Liver (tissue), 8 donors: ENCODE measurements at regions not wholly inside any gene's neighbourhood (a gene's known extent, or its start where the extent isn't known, plus 50 kb on each side); places are given as distances from the start of the nearest gene placed in this dataset.

Experiments
- DNase-seq: peaks from one replicate; pipeline ENCODE4 v3.0.0-alpha.2; 2017; ENCODE audit warnings: low spot score
- H3K27ac ChIP-seq, 2 donors: one replicate each; pipeline ENCODE4 v1.7.0; 2013; ENCODE audit warnings: inconsistent platforms in 2 of 2, low read length in 2 of 2, control low read depth in 1 of 2, low read depth in 1 of 2, mild to moderate bottlenecking in 1 of 2
- H3K27me3 ChIP-seq, 4 donors: one replicate each; pipeline versions ENCODE4 v1.6.1 to v1.7.0; 2013; ENCODE audit warnings: low read length in 3 of 4, inconsistent platforms in 1 of 4, mild to moderate bottlenecking in 1 of 4, moderate library complexity in 1 of 4; ENCODE audit not compliant: control insufficient read depth in 4 of 4, insufficient read depth in 4 of 4
- H3K36me3 ChIP-seq, 4 donors: one replicate each; pipeline versions ENCODE4 v1.6.1 to v1.7.0; 2013; ENCODE audit warnings: low read length in 3 of 4, mild to moderate bottlenecking in 3 of 4, low read depth in 1 of 4, moderate library complexity in 1 of 4; ENCODE audit not compliant: control insufficient read depth in 4 of 4, insufficient read depth in 3 of 4
- H3K4me1 ChIP-seq, 4 donors: one replicate each; pipeline versions ENCODE4 v1.6.1 to v1.7.0; 2013; ENCODE audit warnings: low read length in 3 of 4, mild to moderate bottlenecking in 3 of 4, moderate library complexity in 1 of 4; ENCODE audit not compliant: control insufficient read depth in 4 of 4, insufficient read depth in 4 of 4
- H3K4me3 ChIP-seq, 3 donors: one replicate each; pipeline versions ENCODE4 v1.6.1 to v1.7.0; 2013; ENCODE audit warnings: low read length in 3 of 3, control low read depth in 1 of 3, low read depth in 1 of 3, mild to moderate bottlenecking in 1 of 3
- H3K9ac ChIP-seq, 2 donors: one replicate each; pipeline ENCODE4 v1.7.0; 2013; ENCODE audit warnings: low read length in 2 of 2, mild to moderate bottlenecking in 2 of 2, moderate library complexity in 2 of 2, control low read depth in 1 of 2, low read depth in 1 of 2
- H3K9me3 ChIP-seq, 4 donors: one replicate each; pipeline versions ENCODE4 v1.6.1 to v1.7.0; 2013; ENCODE audit warnings: low read length in 3 of 4; ENCODE audit not compliant: control insufficient read depth in 4 of 4
- EGR1 ChIP-seq, 2 donors: IDR thresholded peaks; 2 replicates each; pipeline ENCODE4 v1.6.1; 2016 to 2018; ENCODE audit warnings: antibody characterized with exemption in 2 of 2, low read depth in 2 of 2
- FOXA1 ChIP-seq: IDR thresholded peaks from 2 replicates; pipeline ENCODE4 v1.6.1; 2016; ENCODE audit warnings: antibody characterized with exemption
- FOXA2 ChIP-seq: IDR thresholded peaks from 2 replicates; pipeline ENCODE4 v1.6.1; 2016; ENCODE audit warnings: antibody characterized with exemption
- GABPA ChIP-seq, 2 donors: IDR thresholded peaks in 1 of 2; conservative IDR thresholded peaks in 1 of 2; 2 replicates each; pipeline ENCODE4 v1.6.1; 2016; ENCODE audit warnings: antibody characterized with exemption in 2 of 2, mild to moderate bottlenecking in 1 of 2, moderate library complexity in 1 of 2
- HNF4A ChIP-seq, 2 donors: conservative IDR thresholded peaks; 2 replicates each; pipeline ENCODE4 v1.6.1; 2016; ENCODE audit warnings: antibody characterized with exemption in 2 of 2, mild to moderate bottlenecking in 2 of 2
- HNF4G ChIP-seq: IDR thresholded peaks from 2 replicates; pipeline ENCODE4 v1.6.1; 2016; ENCODE audit warnings: antibody characterized with exemption
- JUND ChIP-seq, 2 donors: IDR thresholded peaks; 2 replicates each; pipeline ENCODE4 v1.6.1; 2016; ENCODE audit warnings: antibody characterized with exemption in 2 of 2
- NR2F2 ChIP-seq: IDR thresholded peaks from 2 replicates; pipeline ENCODE4 v1.6.1; 2016; ENCODE audit warnings: antibody characterized with exemption
- RAD21 ChIP-seq, 2 donors: IDR thresholded peaks; 2 replicates each; pipeline ENCODE4 v1.6.1; 2016; ENCODE audit warnings: antibody characterized with exemption in 2 of 2, mild to moderate bottlenecking in 2 of 2
- SP1 ChIP-seq: IDR thresholded peaks from 2 replicates; pipeline ENCODE4 v1.6.1; 2018; ENCODE audit warnings: antibody characterized with exemption, mild to moderate bottlenecking
- TAF1 ChIP-seq: conservative IDR thresholded peaks from 2 replicates; pipeline ENCODE4 v1.6.1; 2016; ENCODE audit warnings: antibody characterized with exemption, mild to moderate bottlenecking
- YY1 ChIP-seq: IDR thresholded peaks from 2 replicates; pipeline ENCODE4 v1.6.1; 2016; ENCODE audit warnings: antibody characterized with exemption, mild to moderate bottlenecking
- WGBS: extraction: QIAGEN DNeasy Blood & Tissue Kit; methylation state at CpG from one replicate; pipeline ENCODE4 v1.1.7; 2013; 5-methylcytosine and 5-hydroxymethylcytosine counted together
- TF ChIP-seq, protein P1 (sequence below): fragments of 150-350 bp; IDR thresholded peaks from 2 replicates; pipeline ENCODE4 v1.5.1; 2017; ENCODE audit warnings: improper control_type of control experiment, low read depth, low read length; ENCODE audit not compliant: missing input control
- TF ChIP-seq, protein P2 (sequence below): IDR thresholded peaks from 2 replicates; pipeline ENCODE4 v1.6.1; 2016; ENCODE audit warnings: antibody characterized with exemption
- TF ChIP-seq, protein P3 (sequence below): IDR thresholded peaks from 2 replicates; pipeline ENCODE4 v1.6.1; 2016; ENCODE audit warnings: antibody characterized with exemption
- TF ChIP-seq, protein P4 (sequence below): IDR thresholded peaks from 2 replicates; pipeline ENCODE4 v1.6.1; 2016; ENCODE audit warnings: antibody characterized with exemption, mild to moderate bottlenecking
- TF ChIP-seq, protein P5 (sequence below): IDR thresholded peaks from 2 replicates; pipeline ENCODE4 v1.6.1; 2016; ENCODE audit warnings: antibody characterized with exemption
- donor health status: healthy.
- donor health status: healthy.
- donor health status: healthy.
- donor health status: healthy.
- donor health status: healthy.

DNA sequence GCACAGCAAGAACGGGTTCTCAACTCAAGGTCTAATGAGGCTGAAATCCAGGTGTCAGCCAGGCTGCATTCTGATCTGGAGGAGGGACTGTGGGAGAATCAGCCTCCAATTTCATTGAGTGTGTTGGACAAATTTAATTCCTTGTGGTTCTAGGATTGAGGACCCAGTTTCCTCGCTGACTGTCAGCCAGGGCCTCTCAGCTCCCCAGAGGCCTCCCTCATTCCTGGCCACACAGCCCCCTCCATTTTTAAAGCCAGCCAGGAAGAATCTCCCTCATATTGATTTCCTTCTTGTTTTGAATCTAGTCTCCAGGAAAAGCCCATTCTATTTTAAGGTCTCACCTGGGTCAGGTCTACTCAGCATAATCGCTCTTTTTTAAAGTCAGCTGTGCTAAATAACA is 73.7 kb upstream of the ARMC2 start:
- Histone ChIP-seq H3K9ac (no peak overlapping the region), H3K9me3 (no peaks in the 10 kb centered on the region), H3K27me3 (no peaks in the 10 kb centered on the region), H3K4me3 (no peak overlapping the region), H3K4me1 (peaks cover 0 to 4% (median 0%) of the 10 kb centered on the region in 4 donors), H3K27ac (no peak overlapping the region), H3K36me3 (no peaks in the 10 kb centered on the region)
- TF ChIP-seq, protein P1, sequence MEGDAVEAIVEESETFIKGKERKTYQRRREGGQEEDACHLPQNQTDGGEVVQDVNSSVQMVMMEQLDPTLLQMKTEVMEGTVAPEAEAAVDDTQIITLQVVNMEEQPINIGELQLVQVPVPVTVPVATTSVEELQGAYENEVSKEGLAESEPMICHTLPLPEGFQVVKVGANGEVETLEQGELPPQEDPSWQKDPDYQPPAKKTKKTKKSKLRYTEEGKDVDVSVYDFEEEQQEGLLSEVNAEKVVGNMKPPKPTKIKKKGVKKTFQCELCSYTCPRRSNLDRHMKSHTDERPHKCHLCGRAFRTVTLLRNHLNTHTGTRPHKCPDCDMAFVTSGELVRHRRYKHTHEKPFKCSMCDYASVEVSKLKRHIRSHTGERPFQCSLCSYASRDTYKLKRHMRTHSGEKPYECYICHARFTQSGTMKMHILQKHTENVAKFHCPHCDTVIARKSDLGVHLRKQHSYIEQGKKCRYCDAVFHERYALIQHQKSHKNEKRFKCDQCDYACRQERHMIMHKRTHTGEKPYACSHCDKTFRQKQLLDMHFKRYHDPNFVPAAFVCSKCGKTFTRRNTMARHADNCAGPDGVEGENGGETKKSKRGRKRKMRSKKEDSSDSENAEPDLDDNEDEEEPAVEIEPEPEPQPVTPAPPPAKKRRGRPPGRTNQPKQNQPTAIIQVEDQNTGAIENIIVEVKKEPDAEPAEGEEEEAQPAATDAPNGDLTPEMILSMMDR: no peak
- no peak for TF ChIP-seq HNF4A (conservative IDR thresholded peaks at IDR 0.05)
- TF ChIP-seq, protein P2, sequence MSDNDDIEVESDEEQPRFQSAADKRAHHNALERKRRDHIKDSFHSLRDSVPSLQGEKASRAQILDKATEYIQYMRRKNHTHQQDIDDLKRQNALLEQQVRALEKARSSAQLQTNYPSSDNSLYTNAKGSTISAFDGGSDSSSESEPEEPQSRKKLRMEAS: no peak
- no peak for TF ChIP-seq RAD21 (IDR thresholded peaks at IDR 0.05)
- no peak for TF ChIP-seq FOXA2
- TF ChIP-seq, protein P3, sequence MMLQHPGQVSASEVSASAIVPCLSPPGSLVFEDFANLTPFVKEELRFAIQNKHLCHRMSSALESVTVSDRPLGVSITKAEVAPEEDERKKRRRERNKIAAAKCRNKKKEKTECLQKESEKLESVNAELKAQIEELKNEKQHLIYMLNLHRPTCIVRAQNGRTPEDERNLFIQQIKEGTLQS: no peak
- TF ChIP-seq, protein P4, sequence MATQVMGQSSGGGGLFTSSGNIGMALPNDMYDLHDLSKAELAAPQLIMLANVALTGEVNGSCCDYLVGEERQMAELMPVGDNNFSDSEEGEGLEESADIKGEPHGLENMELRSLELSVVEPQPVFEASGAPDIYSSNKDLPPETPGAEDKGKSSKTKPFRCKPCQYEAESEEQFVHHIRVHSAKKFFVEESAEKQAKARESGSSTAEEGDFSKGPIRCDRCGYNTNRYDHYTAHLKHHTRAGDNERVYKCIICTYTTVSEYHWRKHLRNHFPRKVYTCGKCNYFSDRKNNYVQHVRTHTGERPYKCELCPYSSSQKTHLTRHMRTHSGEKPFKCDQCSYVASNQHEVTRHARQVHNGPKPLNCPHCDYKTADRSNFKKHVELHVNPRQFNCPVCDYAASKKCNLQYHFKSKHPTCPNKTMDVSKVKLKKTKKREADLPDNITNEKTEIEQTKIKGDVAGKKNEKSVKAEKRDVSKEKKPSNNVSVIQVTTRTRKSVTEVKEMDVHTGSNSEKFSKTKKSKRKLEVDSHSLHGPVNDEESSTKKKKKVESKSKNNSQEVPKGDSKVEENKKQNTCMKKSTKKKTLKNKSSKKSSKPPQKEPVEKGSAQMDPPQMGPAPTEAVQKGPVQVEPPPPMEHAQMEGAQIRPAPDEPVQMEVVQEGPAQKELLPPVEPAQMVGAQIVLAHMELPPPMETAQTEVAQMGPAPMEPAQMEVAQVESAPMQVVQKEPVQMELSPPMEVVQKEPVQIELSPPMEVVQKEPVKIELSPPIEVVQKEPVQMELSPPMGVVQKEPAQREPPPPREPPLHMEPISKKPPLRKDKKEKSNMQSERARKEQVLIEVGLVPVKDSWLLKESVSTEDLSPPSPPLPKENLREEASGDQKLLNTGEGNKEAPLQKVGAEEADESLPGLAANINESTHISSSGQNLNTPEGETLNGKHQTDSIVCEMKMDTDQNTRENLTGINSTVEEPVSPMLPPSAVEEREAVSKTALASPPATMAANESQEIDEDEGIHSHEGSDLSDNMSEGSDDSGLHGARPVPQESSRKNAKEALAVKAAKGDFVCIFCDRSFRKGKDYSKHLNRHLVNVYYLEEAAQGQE: no peak
- TF ChIP-seq FOXA1: no peak
- TF ChIP-seq SP1: no peak
- TF ChIP-seq JUND (IDR thresholded peaks at IDR 0.05): no peak
- no peak for TF ChIP-seq EGR1 (IDR thresholded peaks at IDR 0.05; ENCODE audit: low read depth in 2 of 2)
- no peak for TF ChIP-seq GABPA (IDR thresholded peaks at IDR 0.05 in 1 of 2, conservative IDR thresholded peaks at IDR 0.05 in 1 of 2)
- TF ChIP-seq NR2F2: no peak
- TF ChIP-seq, protein P5, sequence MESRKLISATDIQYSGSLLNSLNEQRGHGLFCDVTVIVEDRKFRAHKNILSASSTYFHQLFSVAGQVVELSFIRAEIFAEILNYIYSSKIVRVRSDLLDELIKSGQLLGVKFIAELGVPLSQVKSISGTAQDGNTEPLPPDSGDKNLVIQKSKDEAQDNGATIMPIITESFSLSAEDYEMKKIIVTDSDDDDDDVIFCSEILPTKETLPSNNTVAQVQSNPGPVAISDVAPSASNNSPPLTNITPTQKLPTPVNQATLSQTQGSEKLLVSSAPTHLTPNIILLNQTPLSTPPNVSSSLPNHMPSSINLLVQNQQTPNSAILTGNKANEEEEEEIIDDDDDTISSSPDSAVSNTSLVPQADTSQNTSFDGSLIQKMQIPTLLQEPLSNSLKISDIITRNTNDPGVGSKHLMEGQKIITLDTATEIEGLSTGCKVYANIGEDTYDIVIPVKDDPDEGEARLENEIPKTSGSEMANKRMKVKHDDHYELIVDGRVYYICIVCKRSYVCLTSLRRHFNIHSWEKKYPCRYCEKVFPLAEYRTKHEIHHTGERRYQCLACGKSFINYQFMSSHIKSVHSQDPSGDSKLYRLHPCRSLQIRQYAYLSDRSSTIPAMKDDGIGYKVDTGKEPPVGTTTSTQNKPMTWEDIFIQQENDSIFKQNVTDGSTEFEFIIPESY: no peak
- TF ChIP-seq HNF4G: no peak
- TF ChIP-seq YY1: no peak
- DNase-seq: no peak
- 96% methylated on average over 3 of the region's 3 CpGs for WGBS

DNA sequence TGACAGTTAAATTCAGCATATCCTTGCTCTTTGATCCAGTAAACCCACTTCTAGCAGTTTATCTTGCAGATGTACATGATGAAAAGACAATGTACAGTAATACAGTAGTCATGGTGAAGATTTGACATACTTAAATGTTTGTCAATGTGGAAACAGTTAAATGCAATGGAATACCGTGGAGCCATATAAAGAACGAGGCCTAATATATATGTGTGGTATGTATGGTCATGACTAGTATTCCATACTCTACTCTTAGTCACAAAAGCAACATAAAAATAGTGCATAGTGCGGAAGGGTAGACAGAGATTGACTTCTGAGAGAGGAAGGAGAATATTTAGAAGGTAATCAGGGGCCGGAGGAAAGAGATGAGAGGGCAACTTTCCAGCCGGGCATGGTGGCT is 70.7 kb upstream of the ARMC2 start:
- DNase-seq: no peak
- H3K36me3 ChIP-seq: no peaks in the 10 kb centered on the region
- H3K4me3 ChIP-seq: no peak overlapping the region
- H3K9me3 ChIP-seq: no peaks in the 10 kb centered on the region
- TF ChIP-seq GABPA (IDR thresholded peaks at IDR 0.05 in 1 of 2, conservative IDR thresholded peaks at IDR 0.05 in 1 of 2) (no peak), FOXA2 (no peak), SP1 (no peak), RAD21 (IDR thresholded peaks at IDR 0.05) (no peak), HNF4G (no peak), YY1 (no peak), EGR1 (IDR thresholded peaks at IDR 0.05; ENCODE audit: low read depth in 2 of 2) (no peak), JUND (IDR thresholded peaks at IDR 0.05) (no peak), TAF1 (no peak), NR2F2 (no peak)
- TF ChIP-seq, protein P5: no peak
- TF ChIP-seq, protein P2: no peak
- TF ChIP-seq, protein P1: no peak
- TF ChIP-seq, protein P3: no peak
- H3K4me1 ChIP-seq: peaks cover 1 to 12% (median 10%) of the 10 kb centered on the region in 4 donors
- H3K27me3 ChIP-seq: no peaks in the 10 kb centered on the region
- no peak overlapping the region for H3K9ac ChIP-seq
- no peak overlapping the region for H3K27ac ChIP-seq
- WGBS: 92% methylated on average over 5 of the region's 5 CpGs
